ENCODE measurements at regions not wholly inside any gene's neighbourhood (a gene's known extent, or its start where the extent isn't known, plus 50 kb on each side); places are given as distances from the start of the nearest gene placed in this dataset.

GRCh38 chr12:113649256-113649830, 177.7 kb upstream of the LHX5 start:
- DNase-seq, result no peak

GRCh38 chr12:113647048-113647447, 175.4 kb upstream of the LHX5 start:
- no peak for DNase-seq

GRCh38 chr12:113645603-113646002, 173.9 kb upstream of the LHX5 start:
- DNase-seq, result no peak

- no peak for DNase-seq
Measured at GRCh38 chr12:113645183-113645582, 173.5 kb upstream of the LHX5 start.

GRCh38 chr12:113643177-113643974, 171.7 kb upstream of the LHX5 start:
- DNase-seq, result peak; percentile 27

GRCh38 chr12:113642672-113643071, 171.0 kb upstream of the LHX5 start:
- no peak for DNase-seq

GRCh38 chr12:113642216-113642615, 170.5 kb upstream of the LHX5 start:
- DNase-seq, result no peak

- DNase-seq, result no peak
Measured at GRCh38 chr12:113641426-113642030, 169.9 kb upstream of the LHX5 start.

- DNase-seq, result no peak
Measured at GRCh38 chr12:113640837-113641236, 169.2 kb upstream of the LHX5 start.

GRCh38 chr12:113639474-113639873, 167.8 kb upstream of the LHX5 start:
- no peak for DNase-seq

- no peak for DNase-seq
Measured at GRCh38 chr12:113638460-113638775, 166.7 kb upstream of the LHX5 start.

- DNase-seq, result no peak
Measured at GRCh38 chr12:113634982-113635381, 163.3 kb upstream of the LHX5 start.

GRCh38 chr12:113634474-113634873, 162.8 kb upstream of the LHX5 start:
- DNase-seq, result no peak

GRCh38 chr12:113633678-113634332, 162.1 kb upstream of the LHX5 start:
- no peak for DNase-seq

GRCh38 chr12:113630625-113631024, 159.0 kb upstream of the LHX5 start:
- DNase-seq, result no peak

- no peak for DNase-seq
Measured at GRCh38 chr12:113625499-113625898, 153.8 kb upstream of the LHX5 start.

GRCh38 chr12:113622410-113622809, 150.7 kb upstream of the LHX5 start:
- DNase-seq, result no peak

GRCh38 chr12:113620437-113620976, 148.8 kb upstream of the LHX5 start:
- DNase-seq, result no peak

GRCh38 chr12:113619202-113619601, 147.5 kb upstream of the LHX5 start:
- DNase-seq, result peak; percentile 31

- no peak for DNase-seq
Measured at GRCh38 chr12:113613414-113613813, 141.7 kb upstream of the LHX5 start.

- DNase-seq, result no peak
Measured at GRCh38 chr12:113612793-113613192, 141.1 kb upstream of the LHX5 start.

GRCh38 chr12:113612076-113612728, 140.5 kb upstream of the LHX5 start:
- DNase-seq, result no peak

- no peak for DNase-seq
Measured at GRCh38 chr12:113611652-113612051, 140.0 kb upstream of the LHX5 start.
